ENCODE measurements at regions not wholly inside any gene's neighbourhood (a gene's known extent, or its start where the extent isn't known, plus 50 kb on each side); places are given as distances from the start of the nearest gene placed in this dataset.

DNA sequence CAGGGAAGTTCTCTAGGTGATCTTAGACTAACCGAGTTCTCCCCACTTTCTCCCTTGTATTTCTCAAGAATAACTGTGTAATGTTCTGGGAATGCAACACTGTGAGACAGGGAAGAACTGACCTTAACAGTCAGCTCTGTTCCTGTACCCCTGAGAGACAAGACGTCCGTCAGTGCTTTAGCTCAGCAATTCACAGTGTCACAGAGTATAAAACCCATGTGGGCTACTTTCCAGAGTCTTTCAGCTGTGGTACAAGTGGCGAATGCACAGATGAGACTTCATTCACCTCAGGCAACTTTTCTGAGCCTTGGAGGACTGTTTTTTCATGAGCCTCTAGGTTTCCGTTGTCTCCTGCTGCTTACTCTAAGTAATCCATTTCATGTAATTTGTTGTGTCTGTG is 458.8 kb downstream of the SPATA31D1 start:
- Histone ChIP-seq H3K4me3 (ENCODE audit: low read depth, low read length, poor library complexity, severe bottlenecking) (no peak overlapping the region), H3K4me1 (ENCODE audit: insufficient read depth, low read length, poor library complexity, severe bottlenecking) (no peaks in the 10 kb centered on the region), H3K36me3 (ENCODE audit: insufficient read depth, low read length, poor library complexity, severe bottlenecking) (no peaks in the 10 kb centered on the region), H3K9me3 (ENCODE audit: low read depth, low read length, poor library complexity, severe bottlenecking) (peaks cover 8% of the 10 kb centered on the region), H3K27ac (ENCODE audit: low read depth, low read length, poor library complexity, severe bottlenecking) (no peak overlapping the region), H3K27me3 (replicated peaks; ENCODE audit: insufficient read depth, low read depth, low read length, poor library complexity) (no peaks in the 10 kb centered on the region)
- intact Hi-C loops (cut with micrococcal nuclease; ENCODE audit: unreplicated experiment): no loop called here
- POLR2A ChIA-PET (ENCODE audit: low non-redundant PET): no interaction called here
- no peak for DNase-seq (ENCODE audit: low spot score)
- no peak for TF ChIP-seq EZH2 (IDR thresholded peaks at IDR 0.05; ENCODE audit: borderline replicate concordance, low read depth, low read length, poor library complexity, severe bottlenecking)
- TF ChIP-seq, protein P1, sequence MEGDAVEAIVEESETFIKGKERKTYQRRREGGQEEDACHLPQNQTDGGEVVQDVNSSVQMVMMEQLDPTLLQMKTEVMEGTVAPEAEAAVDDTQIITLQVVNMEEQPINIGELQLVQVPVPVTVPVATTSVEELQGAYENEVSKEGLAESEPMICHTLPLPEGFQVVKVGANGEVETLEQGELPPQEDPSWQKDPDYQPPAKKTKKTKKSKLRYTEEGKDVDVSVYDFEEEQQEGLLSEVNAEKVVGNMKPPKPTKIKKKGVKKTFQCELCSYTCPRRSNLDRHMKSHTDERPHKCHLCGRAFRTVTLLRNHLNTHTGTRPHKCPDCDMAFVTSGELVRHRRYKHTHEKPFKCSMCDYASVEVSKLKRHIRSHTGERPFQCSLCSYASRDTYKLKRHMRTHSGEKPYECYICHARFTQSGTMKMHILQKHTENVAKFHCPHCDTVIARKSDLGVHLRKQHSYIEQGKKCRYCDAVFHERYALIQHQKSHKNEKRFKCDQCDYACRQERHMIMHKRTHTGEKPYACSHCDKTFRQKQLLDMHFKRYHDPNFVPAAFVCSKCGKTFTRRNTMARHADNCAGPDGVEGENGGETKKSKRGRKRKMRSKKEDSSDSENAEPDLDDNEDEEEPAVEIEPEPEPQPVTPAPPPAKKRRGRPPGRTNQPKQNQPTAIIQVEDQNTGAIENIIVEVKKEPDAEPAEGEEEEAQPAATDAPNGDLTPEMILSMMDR (conservative IDR thresholded peaks at IDR 0.05; ENCODE audit: low read depth, low read length): no peak
- BruUV-seq (replicated peaks): no TSS peak
- CTCF ChIA-PET: no interaction called here

DNA sequence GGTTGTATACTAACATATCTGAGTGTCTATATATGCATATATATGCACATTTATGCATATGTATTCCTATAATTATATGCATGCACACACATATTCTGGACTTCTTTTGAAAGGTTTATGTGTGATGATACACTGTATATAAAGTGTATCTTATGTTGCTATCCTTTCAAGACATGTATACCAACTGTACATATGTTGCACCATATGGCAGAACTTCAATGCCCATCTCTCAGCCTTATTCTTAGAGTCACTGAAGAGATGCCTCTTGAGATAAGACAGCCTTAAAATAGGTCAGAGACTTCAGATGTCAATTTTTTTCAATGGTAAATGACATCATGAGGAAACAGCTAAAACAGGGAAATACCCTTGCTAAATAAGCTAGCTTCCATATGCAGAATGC is 461.4 kb downstream of the SPATA31D1 start:
- Histone ChIP-seq H3K4me3 (ENCODE audit: low read depth, low read length, poor library complexity, severe bottlenecking) (no peak overlapping the region), H3K27ac (ENCODE audit: low read depth, low read length, poor library complexity, severe bottlenecking) (no peak overlapping the region), H3K4me1 (ENCODE audit: insufficient read depth, low read length, poor library complexity, severe bottlenecking) (no peaks in the 10 kb centered on the region), H3K27me3 (replicated peaks; ENCODE audit: insufficient read depth, low read depth, low read length, poor library complexity) (no peaks in the 10 kb centered on the region), H3K9me3 (ENCODE audit: low read depth, low read length, poor library complexity, severe bottlenecking) (peaks cover 8% of the 10 kb centered on the region), H3K36me3 (ENCODE audit: insufficient read depth, low read length, poor library complexity, severe bottlenecking) (no peaks in the 10 kb centered on the region)
- no TSS peak for BruUV-seq (replicated peaks)
- DNase-seq (ENCODE audit: low spot score): no peak
- intact Hi-C loops (cut with micrococcal nuclease; ENCODE audit: unreplicated experiment): no loop called here
- ChIA-PET CTCF (no interaction called here), POLR2A (ENCODE audit: low non-redundant PET) (no interaction called here)
- TF ChIP-seq, protein P1 (conservative IDR thresholded peaks at IDR 0.05; ENCODE audit: low read depth, low read length): no peak
- no peak for TF ChIP-seq EZH2 (IDR thresholded peaks at IDR 0.05; ENCODE audit: borderline replicate concordance, low read depth, low read length, poor library complexity, severe bottlenecking)

DNA sequence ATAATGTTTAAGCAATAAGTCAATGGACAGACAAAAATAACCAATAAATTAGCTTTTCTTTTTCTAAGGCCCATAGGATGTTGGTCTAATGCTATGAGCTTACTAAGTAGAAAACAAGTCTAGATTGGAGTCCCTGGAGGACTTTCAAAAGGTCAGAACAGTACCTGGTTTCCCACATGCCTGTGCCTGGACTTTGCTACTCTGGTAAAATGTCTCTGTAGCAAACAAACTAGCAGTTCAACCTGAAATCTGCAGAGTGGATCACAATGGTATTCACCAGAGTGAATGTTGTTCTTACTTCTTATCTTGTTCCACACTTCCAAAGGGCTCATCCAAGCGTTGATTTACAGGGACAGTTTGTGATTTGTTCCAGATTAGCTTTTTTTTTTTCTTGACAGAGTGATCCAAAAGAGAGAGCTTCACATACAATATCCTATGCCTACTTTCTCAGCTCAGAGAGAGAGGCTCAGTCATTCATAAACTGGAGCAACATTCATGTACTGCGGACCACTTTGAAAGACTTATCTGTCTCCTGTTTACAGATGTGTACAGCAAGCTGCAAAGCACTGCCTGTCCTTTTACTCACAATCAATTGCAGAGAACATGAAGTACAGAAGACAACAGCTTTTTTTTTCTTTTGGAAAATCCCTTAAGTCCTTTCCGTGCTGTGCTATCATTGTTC is 466.1 kb downstream of the SPATA31D1 start:
- intact Hi-C loops (cut with micrococcal nuclease; ENCODE audit: unreplicated experiment): no loop called here
- DNase-seq (ENCODE audit: low spot score): no peak
- Histone ChIP-seq H3K4me3 (ENCODE audit: low read depth, low read length, poor library complexity, severe bottlenecking) (no peak overlapping the region), H3K27ac (ENCODE audit: low read depth, low read length, poor library complexity, severe bottlenecking) (no peak overlapping the region), H3K27me3 (replicated peaks; ENCODE audit: insufficient read depth, low read depth, low read length, poor library complexity) (no peaks in the 10 kb centered on the region), H3K4me1 (ENCODE audit: insufficient read depth, low read length, poor library complexity, severe bottlenecking) (no peaks in the 10 kb centered on the region), H3K9me3 (ENCODE audit: low read depth, low read length, poor library complexity, severe bottlenecking) (peaks cover 5% of the 10 kb centered on the region), H3K36me3 (ENCODE audit: insufficient read depth, low read length, poor library complexity, severe bottlenecking) (no peaks in the 10 kb centered on the region)
- BruUV-seq (replicated peaks): no TSS peak
- ChIA-PET POLR2A (ENCODE audit: low non-redundant PET) (no interaction called here), CTCF (no interaction called here)
- TF ChIP-seq EZH2 (IDR thresholded peaks at IDR 0.05; ENCODE audit: borderline replicate concordance, low read depth, low read length, poor library complexity, severe bottlenecking): no peak
- TF ChIP-seq, protein P1 (conservative IDR thresholded peaks at IDR 0.05; ENCODE audit: low read depth, low read length): no peak

Measured in A673 (cell line).